ENCODE measurements at regions not wholly inside any gene's neighbourhood (a gene's known extent, or its start where the extent isn't known, plus 50 kb on each side); places are given as distances from the start of the nearest gene placed in this dataset.

DNA sequence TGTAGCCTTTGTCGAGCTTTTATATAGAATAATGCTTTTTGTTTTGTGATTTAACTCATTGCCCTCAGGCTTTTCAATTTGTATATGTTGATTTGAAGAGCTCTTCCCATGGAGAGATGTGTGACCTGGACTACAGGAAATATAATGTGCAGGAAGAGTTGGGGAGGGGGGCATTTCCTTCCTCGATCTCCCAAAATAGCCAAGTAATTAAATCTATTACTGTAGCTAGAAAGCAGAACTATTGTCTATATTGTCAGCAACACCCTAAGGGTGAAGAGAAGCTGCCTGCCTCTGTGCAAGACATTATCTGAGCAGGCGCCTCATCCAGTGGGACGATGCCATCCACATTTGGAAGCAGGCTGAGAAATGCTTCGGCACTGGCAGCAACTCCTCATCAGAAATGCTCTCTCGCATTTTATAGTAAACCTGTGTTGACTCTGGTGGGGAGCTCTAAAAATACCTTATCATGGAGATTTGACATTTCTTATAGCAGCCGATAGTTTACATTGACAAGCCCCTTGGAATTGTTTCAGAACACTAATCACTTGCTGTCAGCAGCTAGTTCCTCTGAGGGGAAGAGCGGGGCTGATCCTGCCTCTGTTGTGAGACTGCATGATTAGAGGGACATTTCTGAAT lies 392.5 kb upstream of the RGS6 start:
- TF ChIP-seq POLR2A (IDR thresholded peaks at IDR 0.05): no peak
- TF ChIP-seq, protein P1, sequence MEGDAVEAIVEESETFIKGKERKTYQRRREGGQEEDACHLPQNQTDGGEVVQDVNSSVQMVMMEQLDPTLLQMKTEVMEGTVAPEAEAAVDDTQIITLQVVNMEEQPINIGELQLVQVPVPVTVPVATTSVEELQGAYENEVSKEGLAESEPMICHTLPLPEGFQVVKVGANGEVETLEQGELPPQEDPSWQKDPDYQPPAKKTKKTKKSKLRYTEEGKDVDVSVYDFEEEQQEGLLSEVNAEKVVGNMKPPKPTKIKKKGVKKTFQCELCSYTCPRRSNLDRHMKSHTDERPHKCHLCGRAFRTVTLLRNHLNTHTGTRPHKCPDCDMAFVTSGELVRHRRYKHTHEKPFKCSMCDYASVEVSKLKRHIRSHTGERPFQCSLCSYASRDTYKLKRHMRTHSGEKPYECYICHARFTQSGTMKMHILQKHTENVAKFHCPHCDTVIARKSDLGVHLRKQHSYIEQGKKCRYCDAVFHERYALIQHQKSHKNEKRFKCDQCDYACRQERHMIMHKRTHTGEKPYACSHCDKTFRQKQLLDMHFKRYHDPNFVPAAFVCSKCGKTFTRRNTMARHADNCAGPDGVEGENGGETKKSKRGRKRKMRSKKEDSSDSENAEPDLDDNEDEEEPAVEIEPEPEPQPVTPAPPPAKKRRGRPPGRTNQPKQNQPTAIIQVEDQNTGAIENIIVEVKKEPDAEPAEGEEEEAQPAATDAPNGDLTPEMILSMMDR (IDR thresholded peaks at IDR 0.05): no peak

All from body of pancreas (tissue), 4 donors.